ENCODE measurements at regions not wholly inside any gene's neighbourhood (a gene's known extent, or its start where the extent isn't known, plus 50 kb on each side); places are given as distances from the start of the nearest gene placed in this dataset.
"Not testable (repeated sequence)": the region's sequence is repeated elsewhere in the genome, so short reads cannot be mapped to it uniquely, and the experiment has no call there.

- no peak for DNase-seq
- intact Hi-C loops (cut with DNase I) = no loop called here
These were observed 96.9 kb upstream of the CASK start for GRCh38 chrX:42020225-42020624.

GRCh38 chrX:42017971-42018370 lies 94.6 kb upstream of the CASK start:
- intact Hi-C loops (cut with DNase I) = no loop called here
- DNase-seq = no peak

- intact Hi-C loops (cut with DNase I) = no loop called here
- no peak for DNase-seq
These were observed 77.5 kb upstream of the CASK start for GRCh38 chrX:42000836-42001235.

- DNase-seq = no peak
- intact Hi-C loops (cut with DNase I) = no loop called here
These were observed 61.3 kb upstream of the CASK start for GRCh38 chrX:41984628-41985027.

- intact Hi-C loops (cut with DNase I) = no loop called here
- no peak for DNase-seq
These were observed 59.6 kb upstream of the CASK start for GRCh38 chrX:41982953-41983352.

- intact Hi-C loops (cut with DNase I) = no loop called here
- DNase-seq = no peak
These were observed 58.2 kb upstream of the CASK start for GRCh38 chrX:41981481-41982013.

GRCh38 chrX:41974677-41975076 lies 51.3 kb upstream of the CASK start:
- intact Hi-C loops (cut with DNase I); DNase-seq: not testable (repeated sequence)

- intact Hi-C loops (cut with DNase I) = no loop called here
- no peak for DNase-seq
These were observed 49.9 kb upstream of the CASK start for GRCh38 chrX:41973208-41973607.

Measured in posterior cingulate gyrus (tissue), 11 donors.